ENCODE measurements at regions not wholly inside any gene's neighbourhood (a gene's known extent, or its start where the extent isn't known, plus 50 kb on each side); places are given as distances from the start of the nearest gene placed in this dataset.

DNA sequence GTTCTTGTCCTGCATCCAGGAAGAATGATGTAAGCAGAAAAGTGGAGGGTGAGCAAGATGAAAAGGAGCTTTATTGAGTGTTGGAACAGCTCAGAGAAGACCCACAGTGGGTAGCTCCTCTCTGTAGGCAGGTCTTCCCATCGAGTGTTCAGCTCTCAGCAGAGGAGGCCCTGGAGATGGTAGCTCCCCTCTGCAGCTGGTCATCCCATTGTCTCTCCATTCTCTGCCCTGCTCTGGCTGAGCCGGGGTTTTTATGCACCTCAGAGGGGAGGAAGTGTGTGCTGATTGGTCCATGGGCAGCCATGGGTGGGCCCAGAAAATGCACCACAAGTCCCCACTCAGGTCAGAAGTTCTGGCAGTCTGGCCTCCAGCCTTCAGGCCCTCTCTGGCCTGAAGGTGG is 713.7 kb downstream of the MATN1 start:
- TF ChIP-seq, protein P1, sequence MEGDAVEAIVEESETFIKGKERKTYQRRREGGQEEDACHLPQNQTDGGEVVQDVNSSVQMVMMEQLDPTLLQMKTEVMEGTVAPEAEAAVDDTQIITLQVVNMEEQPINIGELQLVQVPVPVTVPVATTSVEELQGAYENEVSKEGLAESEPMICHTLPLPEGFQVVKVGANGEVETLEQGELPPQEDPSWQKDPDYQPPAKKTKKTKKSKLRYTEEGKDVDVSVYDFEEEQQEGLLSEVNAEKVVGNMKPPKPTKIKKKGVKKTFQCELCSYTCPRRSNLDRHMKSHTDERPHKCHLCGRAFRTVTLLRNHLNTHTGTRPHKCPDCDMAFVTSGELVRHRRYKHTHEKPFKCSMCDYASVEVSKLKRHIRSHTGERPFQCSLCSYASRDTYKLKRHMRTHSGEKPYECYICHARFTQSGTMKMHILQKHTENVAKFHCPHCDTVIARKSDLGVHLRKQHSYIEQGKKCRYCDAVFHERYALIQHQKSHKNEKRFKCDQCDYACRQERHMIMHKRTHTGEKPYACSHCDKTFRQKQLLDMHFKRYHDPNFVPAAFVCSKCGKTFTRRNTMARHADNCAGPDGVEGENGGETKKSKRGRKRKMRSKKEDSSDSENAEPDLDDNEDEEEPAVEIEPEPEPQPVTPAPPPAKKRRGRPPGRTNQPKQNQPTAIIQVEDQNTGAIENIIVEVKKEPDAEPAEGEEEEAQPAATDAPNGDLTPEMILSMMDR (IDR thresholded peaks at IDR 0.05): no peak
- TF ChIP-seq POLR2A (IDR thresholded peaks at IDR 0.05): no peak
